Gastrocnemius medialis (tissue), 4 donors: ENCODE measurements at regions not wholly inside any gene's neighbourhood (a gene's known extent, or its start where the extent isn't known, plus 50 kb on each side); places are given as distances from the start of the nearest gene placed in this dataset.
"Not testable (repeated sequence)": the region's sequence is repeated elsewhere in the genome, so short reads cannot be mapped to it uniquely, and the experiment has no call there.

ENCODE experiments used
- ATAC-seq, 2 donors: fragments of 150-250 bp; one replicate each; pipeline ENCODE4 v1.9.1; 2016
- DNase-seq, 2 donors: peaks; one replicate each; pipeline ENCODE4 v3.0.0-alpha.2; 2019
- H3K27ac ChIP-seq, 4 donors: fragments of 200-600 bp; sonication (generic); 1 replicate in 1 of 4; 2 replicates in 3 of 4; pipeline ENCODE4 v1.5.1; 2016 to 2018; ENCODE audit warnings: mild to moderate bottlenecking in 2 of 4, moderate library complexity in 1 of 4
- H3K27me3 ChIP-seq, 3 donors: fragments of 200-600 bp; sonication (generic) in 2 of 3; 1 replicate in 1 of 3; 2 replicates in 2 of 3; pipeline versions ENCODE4 v1.5.1 to v1.6.0; 2016 to 2019; ENCODE audit warnings: mild to moderate bottlenecking in 1 of 3, moderate library complexity in 1 of 3
- H3K36me3 ChIP-seq, 2 donors: fragments of 200-600 bp; sonication (generic) in 1 of 2; one replicate each; pipeline ENCODE4 v1.5.1; 2017 to 2018
- H3K4me1 ChIP-seq, 2 donors: fragments of 200-600 bp; sonication (generic) in 1 of 2; one replicate each; pipeline ENCODE4 v1.5.1; 2016 to 2017; ENCODE audit warnings: mild to moderate bottlenecking in 2 of 2
- H3K4me3 ChIP-seq, 4 donors: fragments of 200-600 bp; sonication (generic) in 3 of 4; 1 replicate in 1 of 4; 2 replicates in 3 of 4; pipeline ENCODE4 v1.5.1; 2016 to 2019; ENCODE audit warnings: mild to moderate bottlenecking in 2 of 4
- H3K9me3 ChIP-seq, 3 donors: fragments of 200-600 bp; sonication (generic) in 2 of 3; 1 replicate in 1 of 3; 2 replicates in 2 of 3; pipeline ENCODE4 v1.5.1; 2016 to 2019
- POLR2A ChIP-seq, 2 donors: fragments of 450-650 bp; IDR thresholded peaks; one replicate each; pipeline ENCODE4 v1.6.1; 2017; ENCODE audit warnings: antibody characterized with exemption in 2 of 2, mild to moderate bottlenecking in 2 of 2, moderate library complexity in 2 of 2
- in situ Hi-C, 4 donors: fragments of 200-750 bp; cut with MboI; loops; one replicate each; pipeline versions ENCODE4 v1.15.0 to v1.8.0; 2017; ENCODE audit warnings: low sequenced_read_pairs in 4 of 4
- intact Hi-C: fragments of 100-400 bp; cut with DNase I; formaldehyde crosslinking; loops from one replicate; pipeline ENCODE4 v1.15.1; 2023; ENCODE audit warnings: low total_unique reads
- TF ChIP-seq, protein P1 (sequence below), 5 experiments: fragments of 450-650 bp in 3 of 5; fragments of 200-600 bp in 2 of 5; sonication (generic) in 2 of 5; IDR thresholded peaks in 4 of 5; conservative IDR thresholded peaks in 1 of 5; 1 replicate in 4 of 5; 2 replicates in 1 of 5; pipeline ENCODE4 v1.5.1; 2016 to 2019; ENCODE audit warnings: antibody characterized with exemption in 5 of 5, mild to moderate bottlenecking in 3 of 5, moderate library complexity in 3 of 5

DNA sequence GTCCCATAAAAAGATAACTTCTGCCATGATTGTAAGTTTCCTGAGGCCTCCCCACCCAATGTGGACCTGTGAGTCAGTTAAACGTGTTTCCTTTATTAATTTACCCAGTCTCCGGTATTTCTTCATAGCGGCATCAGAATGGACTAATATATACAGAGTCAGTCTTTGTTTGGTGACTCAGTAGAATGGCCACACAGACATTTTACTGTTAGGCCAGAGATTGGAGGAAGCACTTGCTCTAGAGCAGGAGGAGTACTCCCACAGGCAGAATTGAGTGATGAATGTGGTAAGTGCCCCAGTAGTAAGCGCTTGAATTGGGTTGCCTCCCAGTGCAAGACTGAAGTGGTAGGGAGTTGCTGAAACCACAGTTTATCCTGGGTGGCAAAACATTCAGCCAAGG lies 149.5 kb upstream of the SMIM30 start:
- intact Hi-C loops (no loop called here), in situ Hi-C loops (no loop called here)
- no peak for TF ChIP-seq POLR2A (IDR thresholded peaks at IDR 0.05)
- TF ChIP-seq, protein P1, sequence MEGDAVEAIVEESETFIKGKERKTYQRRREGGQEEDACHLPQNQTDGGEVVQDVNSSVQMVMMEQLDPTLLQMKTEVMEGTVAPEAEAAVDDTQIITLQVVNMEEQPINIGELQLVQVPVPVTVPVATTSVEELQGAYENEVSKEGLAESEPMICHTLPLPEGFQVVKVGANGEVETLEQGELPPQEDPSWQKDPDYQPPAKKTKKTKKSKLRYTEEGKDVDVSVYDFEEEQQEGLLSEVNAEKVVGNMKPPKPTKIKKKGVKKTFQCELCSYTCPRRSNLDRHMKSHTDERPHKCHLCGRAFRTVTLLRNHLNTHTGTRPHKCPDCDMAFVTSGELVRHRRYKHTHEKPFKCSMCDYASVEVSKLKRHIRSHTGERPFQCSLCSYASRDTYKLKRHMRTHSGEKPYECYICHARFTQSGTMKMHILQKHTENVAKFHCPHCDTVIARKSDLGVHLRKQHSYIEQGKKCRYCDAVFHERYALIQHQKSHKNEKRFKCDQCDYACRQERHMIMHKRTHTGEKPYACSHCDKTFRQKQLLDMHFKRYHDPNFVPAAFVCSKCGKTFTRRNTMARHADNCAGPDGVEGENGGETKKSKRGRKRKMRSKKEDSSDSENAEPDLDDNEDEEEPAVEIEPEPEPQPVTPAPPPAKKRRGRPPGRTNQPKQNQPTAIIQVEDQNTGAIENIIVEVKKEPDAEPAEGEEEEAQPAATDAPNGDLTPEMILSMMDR (IDR thresholded peaks at IDR 0.05 in 4 of 5, conservative IDR thresholded peaks at IDR 0.05 in 1 of 5): no peak
- H3K9me3 ChIP-seq: no peaks in the 10 kb centered on the region
- ATAC-seq: no peak
- no peak overlapping the region for H3K27ac ChIP-seq
- H3K4me1 ChIP-seq: no peaks in the 10 kb centered on the region
- no peak overlapping the region for H3K4me3 ChIP-seq
- H3K36me3 ChIP-seq: no peaks in the 10 kb centered on the region
- no peak for DNase-seq
- H3K27me3 ChIP-seq: no peaks in the 10 kb centered on the region

DNA sequence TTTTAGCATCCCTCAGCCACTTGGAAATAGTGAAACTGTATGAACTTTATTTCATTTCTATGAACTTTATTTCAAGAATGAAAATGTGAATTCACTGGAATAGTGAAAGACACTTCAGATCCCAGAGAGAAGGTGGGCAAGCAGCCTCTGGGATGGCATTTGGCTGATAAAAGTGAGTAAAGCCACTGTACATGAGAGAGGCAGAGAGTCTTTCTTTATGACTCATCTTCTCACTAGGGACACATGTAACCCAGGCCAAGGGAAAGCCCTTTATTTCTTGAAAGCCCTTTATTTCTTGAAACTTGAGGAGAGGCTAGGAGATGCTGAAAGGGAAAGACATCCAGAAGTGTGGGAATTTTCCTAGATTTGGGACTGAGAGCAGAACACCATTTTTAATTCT lies 148.9 kb upstream of the SMIM30 start:
- H3K4me1 ChIP-seq: no peaks in the 10 kb centered on the region
- no peaks in the 10 kb centered on the region for H3K27me3 ChIP-seq
- H3K9me3 ChIP-seq: no peaks in the 10 kb centered on the region
- H3K4me3 ChIP-seq: no peak overlapping the region
- no peak for DNase-seq
- TF ChIP-seq, protein P1 (IDR thresholded peaks at IDR 0.05 in 4 of 5, conservative IDR thresholded peaks at IDR 0.05 in 1 of 5): no peak
- no peak for TF ChIP-seq POLR2A (IDR thresholded peaks at IDR 0.05)
- no peak for ATAC-seq
- no peaks in the 10 kb centered on the region for H3K36me3 ChIP-seq
- in situ Hi-C loops (no loop called here), intact Hi-C loops (no loop called here)
- H3K27ac ChIP-seq: no peak overlapping the region

DNA sequence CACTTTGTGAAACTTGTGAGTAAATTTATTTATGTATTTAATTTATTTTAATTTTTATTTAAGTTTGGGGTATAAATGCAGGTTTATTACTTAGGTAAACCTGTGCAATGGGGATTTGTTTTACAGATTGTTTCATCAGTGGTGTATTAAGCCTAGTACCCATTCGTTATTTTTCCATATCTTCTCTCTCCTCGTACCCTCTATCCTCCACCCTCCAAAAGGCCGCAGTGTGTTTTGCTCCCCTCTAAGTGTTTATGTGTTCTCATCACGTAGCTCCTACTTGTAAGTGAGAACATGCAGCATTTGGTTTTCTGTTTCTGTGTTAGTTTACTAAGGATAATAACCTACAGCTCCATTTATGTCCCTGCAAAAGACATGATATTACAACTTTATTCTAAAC lies 145.4 kb upstream of the SMIM30 start:
- no peaks in the 10 kb centered on the region for H3K9me3 ChIP-seq
- no peaks in the 10 kb centered on the region for H3K4me1 ChIP-seq
- ATAC-seq: no peak
- no peak overlapping the region for H3K27ac ChIP-seq
- no peaks in the 10 kb centered on the region for H3K36me3 ChIP-seq
- in situ Hi-C loops: no loop called here
- no peak overlapping the region for H3K4me3 ChIP-seq
- H3K27me3 ChIP-seq: no peaks in the 10 kb centered on the region
- DNase-seq: no peak
- TF ChIP-seq, protein P1 (IDR thresholded peaks at IDR 0.05 in 4 of 5, conservative IDR thresholded peaks at IDR 0.05 in 1 of 5): no peak
- TF ChIP-seq POLR2A (IDR thresholded peaks at IDR 0.05): no peak
- intact Hi-C loops: no loop called here

DNA sequence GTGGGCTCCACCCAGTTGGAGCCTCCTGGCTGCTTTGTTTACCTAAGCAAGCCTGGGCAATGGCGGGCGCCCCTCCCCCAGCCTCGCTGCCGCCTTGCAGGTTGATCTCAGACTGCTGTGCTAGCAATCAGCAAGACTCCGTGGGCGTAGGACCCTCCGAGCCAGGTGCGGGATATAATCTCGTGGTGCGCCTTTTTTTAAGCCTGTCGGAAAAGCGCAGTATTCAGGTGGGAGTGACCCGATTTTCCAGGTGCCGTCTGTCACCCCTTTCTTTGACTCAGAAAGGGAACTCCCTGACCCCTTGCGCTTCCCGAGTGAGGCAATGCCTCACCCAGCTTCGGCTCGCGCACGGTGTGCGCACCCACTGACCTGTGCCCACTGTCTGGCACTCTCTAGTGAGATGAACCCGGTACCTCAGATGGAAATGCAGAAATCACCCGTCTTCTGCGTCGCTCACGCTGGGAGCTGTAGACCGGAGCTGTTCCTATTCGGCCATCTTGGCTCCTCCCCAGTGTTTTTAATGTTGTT lies 144.9 kb upstream of the SMIM30 start:
- H3K9me3 ChIP-seq, ATAC-seq, intact Hi-C loops, H3K4me1 ChIP-seq, H3K27ac ChIP-seq, in situ Hi-C loops, H3K27me3 ChIP-seq, H3K4me3 ChIP-seq, DNase-seq, H3K36me3 ChIP-seq: not testable (repeated sequence)

DNA sequence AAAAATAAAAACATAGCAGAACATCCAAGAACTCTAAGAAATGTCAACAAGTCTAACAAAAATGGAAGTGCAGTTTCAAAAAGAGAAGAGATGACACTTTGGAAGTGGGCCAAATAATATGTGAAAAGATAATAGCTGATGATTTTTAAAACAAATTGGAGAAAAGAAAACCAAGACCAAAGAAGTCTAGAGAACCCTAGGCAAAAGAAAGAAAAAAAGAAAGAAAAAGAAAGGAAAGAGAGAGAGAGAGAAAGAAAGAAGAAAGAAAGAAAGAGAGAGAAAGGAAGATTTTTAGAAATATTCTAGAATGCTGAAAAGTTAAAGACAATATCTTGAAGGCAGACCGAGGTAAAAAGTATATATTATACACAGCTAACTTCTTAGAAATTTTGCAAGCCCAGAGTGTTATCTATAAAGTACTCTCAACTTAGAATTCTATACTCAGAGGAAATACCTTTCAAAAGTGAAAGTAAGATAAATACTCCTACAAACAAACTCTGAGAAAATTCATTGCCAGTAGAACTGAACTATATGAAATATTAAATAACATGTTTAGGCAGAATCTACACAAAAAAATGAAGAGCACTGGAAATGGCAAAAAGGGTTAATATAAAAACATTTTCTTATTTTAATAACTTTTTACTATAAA lies 138.7 kb upstream of the SMIM30 start:
- no peaks in the 10 kb centered on the region for H3K9me3 ChIP-seq
- in situ Hi-C loops: no loop called here
- H3K27ac ChIP-seq: no peak overlapping the region
- DNase-seq (no peak), ATAC-seq (no peak)
- no peaks in the 10 kb centered on the region for H3K36me3 ChIP-seq
- H3K4me3 ChIP-seq: no peak overlapping the region
- H3K27me3 ChIP-seq: no peaks in the 10 kb centered on the region
- intact Hi-C loops: no loop called here
- TF ChIP-seq, protein P1 (IDR thresholded peaks at IDR 0.05 in 4 of 5, conservative IDR thresholded peaks at IDR 0.05 in 1 of 5): no peak
- no peaks in the 10 kb centered on the region for H3K4me1 ChIP-seq
